ENCODE measurements at regions not wholly inside any gene's neighbourhood (a gene's known extent, or its start where the extent isn't known, plus 50 kb on each side); places are given as distances from the start of the nearest gene placed in this dataset.

GRCh38 chr5:52204310-52204709 is 583.4 kb upstream of the ITGA1 start:
- no peak for TF ChIP-seq POLR2AphosphoS5 (IDR thresholded peaks at IDR 0.05)
- no peak for TF ChIP-seq CTCF (IDR thresholded peaks at IDR 0.05 in 8 of 11, conservative IDR thresholded peaks at IDR 0.05 in 3 of 11)
